Activated CD4-positive, CD25-positive, alpha-beta regulatory T cell (primary cell): ENCODE measurements at regions not wholly inside any gene's neighbourhood (a gene's known extent, or its start where the extent isn't known, plus 50 kb on each side); places are given as distances from the start of the nearest gene placed in this dataset.

Experiments used
- DNase-seq, 4 experiments: peaks; one replicate each; lab custom pipeline; 2025; lab: John Stamatoyannopoulos, UW

- no peak for DNase-seq
Measured at GRCh38 chr6:137434640-137435039, 59.6 kb downstream of the OLIG3 start.

DNA sequence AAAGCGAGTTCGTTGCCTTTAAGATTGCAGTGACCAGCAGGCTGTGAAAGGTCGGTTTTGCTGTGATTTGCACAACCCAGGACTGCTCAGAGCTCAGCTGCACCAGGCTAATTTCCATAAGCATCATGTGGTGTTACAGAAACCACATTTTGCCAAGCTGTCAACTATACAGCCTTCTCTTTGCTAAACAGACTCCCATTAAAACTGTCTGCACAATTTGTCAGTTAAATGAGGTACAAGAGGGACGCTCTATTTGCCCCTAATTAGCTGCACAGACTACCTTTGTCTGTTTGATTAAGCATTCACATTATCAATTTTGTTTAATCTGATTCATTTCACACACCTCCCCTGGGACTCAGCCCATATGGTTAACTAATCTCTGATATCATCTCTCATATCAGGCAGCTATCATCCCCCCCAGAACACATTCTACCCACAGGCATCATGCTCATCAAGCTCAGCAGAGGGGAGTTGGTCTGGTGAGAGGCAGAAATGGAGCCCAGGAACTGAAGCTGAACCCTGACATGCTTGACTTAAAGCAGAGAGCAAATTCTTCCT is 62.1 kb downstream of the OLIG3 start:
- DNase-seq: no peak

- DNase-seq: no peak
Measured at GRCh38 chr6:137430954-137431353, 63.2 kb downstream of the OLIG3 start.

- no peak for DNase-seq
Measured at GRCh38 chr6:137427656-137428290, 66.4 kb downstream of the OLIG3 start.

DNA sequence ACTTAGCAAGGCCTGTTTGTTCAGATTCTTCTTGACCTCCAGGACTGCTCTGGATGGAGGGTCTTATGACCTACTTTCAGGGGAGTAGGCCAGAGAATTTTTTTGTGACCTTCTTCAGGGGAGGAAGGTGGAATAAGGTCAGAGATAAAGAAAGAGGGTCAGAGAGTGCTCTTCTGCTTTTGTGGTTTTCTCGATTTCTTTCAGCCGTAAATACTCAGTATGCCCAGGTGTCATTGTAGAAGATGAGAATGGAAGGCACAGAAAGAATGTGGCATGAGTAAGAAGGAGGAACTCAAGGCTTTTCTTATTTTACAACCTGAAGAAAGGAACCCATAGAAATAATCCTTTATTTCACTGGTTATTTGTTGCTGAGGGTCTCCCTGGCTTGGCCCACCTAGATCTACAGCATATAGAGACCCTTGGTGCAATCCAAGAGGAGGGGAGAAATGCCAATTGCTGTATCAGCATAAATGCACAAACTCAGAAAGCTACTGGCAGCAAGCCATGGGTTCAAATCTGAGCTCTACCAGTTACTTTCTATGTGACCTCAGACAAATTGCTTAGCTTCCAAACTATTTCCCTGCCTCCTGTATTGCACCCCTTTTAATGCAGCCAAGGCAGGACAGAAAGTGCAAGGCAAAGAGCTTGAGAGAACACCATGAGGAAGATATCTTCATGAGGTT is 68.0 kb downstream of the OLIG3 start:
- DNase-seq: no peak

DNA sequence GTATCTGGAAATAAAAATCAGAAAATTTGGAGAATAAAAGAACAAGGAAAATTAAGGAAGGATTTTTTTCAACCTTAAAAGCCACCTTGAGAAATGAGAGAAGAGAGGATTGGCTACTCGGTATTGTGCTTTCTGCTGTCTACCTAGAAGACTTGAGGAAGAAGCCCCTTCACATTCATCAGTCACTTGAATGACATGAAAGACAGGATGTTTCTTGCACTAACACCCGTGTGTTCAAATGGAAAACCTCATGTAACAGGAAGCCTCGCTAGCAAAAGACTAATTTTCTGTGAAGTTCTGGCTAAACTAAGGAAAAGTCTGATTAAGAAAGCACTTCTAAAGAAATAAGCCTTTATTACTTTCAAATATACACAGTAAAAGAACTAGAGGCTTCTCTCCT is 69.9 kb downstream of the OLIG3 start:
- no peak for DNase-seq

GRCh38 chr6:137423451-137424168 is 70.6 kb downstream of the OLIG3 start:
- no peak for DNase-seq

DNA sequence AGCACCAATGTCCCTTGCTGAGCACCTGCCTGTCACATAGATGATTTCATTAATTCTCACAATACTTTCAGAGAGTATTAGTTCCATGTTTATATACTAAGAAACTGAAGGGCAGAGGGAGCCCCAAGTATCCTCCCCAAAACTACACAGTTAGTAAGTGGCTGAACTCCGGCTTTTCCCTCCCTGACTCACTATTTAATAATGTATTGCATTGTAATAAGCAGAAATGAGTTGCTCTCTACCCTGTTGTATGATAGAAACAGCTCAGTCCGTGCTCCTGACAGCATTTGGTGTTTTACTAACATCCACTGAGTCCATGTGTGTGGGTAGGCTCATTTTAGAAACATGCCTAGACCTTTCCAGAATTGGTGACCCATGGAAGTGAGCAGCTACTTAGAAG is 76.8 kb downstream of the OLIG3 start:
- DNase-seq: no peak

DNA sequence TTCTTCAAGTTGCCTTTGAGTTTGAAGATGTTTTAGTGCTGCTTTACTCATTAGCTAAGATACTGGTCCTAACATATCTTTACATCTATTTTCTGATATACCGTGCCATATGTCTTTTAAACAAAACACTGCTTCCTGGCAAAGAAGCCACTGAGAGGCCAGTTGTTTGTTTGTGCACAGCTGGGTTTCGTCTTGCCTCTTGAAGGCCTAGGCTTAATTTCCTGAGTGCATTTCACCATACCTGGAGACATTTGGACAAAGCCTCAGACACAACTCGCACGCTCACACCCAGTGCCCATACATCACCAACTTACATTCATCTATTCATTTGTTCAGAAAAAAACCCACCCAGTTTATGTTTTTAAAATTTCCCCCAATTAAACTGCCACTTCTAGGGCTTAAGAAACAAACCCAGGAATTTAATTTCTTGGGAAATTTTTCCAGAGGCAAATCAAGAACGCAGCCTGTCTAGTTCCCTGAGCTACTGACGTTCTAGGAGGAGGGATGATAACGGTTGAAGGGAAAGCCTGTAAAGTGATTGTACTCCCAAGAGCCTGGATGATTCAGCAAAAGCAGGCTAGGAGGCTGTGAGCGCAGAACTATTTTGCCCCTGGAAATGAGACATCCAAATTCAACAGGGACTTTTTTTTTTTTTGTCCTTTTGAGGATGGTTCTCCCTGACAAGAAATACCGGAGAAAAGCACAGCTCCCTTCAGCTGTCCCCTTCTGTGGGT is 77.7 kb downstream of the OLIG3 start:
- DNase-seq: no peak

DNA sequence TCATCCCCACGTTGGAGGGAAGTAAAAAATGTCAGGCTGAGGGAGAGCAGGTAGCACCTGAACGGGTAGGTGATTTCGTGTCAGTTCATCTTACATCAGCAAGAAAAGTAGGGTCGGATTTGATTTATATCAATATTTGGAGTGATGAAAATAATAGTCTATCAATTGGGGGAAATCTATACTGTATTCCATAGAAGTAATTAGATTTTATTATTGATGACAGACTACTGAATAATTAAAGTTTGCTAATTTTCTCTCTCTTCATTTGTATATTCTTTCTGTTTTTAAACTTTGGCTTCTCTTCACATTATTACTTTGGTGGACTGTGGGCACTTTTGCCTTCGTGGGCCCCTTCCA is 78.4 kb downstream of the OLIG3 start:
- DNase-seq: no peak

DNA sequence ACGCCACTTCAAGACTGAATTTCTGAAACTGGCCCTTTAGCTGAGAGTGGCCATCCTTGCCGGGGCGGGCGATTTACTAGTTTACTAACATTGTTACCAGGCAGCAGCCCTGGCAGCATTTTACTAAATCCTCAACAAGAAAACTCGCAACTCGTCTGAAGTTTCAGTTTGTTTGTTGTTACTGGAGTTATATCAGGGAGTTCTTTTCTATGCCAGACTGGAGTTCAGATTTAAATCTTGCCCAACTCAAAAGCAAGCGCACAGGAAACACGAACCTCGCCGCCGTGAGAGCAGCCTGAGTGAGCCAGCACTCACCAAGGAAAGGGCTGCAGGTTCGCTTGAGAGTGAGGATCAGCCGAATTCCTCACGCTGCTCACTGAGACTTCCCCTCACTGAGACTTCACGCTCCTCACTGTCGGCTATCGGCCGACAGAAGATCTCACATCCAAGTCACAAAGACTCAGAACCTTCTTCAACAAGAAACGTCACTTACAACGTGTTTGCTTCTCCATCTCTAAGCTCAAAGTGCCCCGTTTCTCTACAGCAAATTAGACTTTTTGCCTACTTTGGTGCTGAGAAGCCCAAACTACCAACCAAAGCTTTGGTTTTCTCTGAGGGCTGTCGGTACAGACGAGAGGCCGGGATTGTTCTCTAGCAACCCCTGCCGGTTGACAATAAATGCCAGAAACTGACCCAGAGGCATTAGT is 78.9 kb downstream of the OLIG3 start:
- peak; percentile 7 to 26 (median 16) for DNase-seq

DNA sequence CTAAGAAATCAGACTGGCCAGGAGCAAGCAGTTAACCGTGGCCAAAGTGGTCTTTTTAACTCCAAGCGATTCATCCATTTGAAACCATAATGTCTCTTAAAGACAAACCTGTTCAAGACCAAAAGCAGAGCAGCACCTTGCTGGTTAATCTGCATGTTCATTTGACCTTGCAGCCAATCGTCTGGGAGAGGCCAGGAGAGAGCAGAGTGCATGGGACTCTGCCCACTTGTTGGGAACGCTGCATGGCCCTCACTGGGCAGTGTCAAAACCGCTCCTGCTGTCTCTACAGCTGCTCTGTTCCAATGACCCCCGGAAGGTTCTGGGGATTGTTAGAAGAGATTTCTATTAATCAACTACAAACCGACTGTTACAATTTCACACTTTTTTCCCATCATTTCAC is 79.6 kb downstream of the OLIG3 start:
- no peak for DNase-seq

GRCh38 chr6:137413482-137413881 is 80.7 kb downstream of the OLIG3 start:
- DNase-seq: no peak

DNA sequence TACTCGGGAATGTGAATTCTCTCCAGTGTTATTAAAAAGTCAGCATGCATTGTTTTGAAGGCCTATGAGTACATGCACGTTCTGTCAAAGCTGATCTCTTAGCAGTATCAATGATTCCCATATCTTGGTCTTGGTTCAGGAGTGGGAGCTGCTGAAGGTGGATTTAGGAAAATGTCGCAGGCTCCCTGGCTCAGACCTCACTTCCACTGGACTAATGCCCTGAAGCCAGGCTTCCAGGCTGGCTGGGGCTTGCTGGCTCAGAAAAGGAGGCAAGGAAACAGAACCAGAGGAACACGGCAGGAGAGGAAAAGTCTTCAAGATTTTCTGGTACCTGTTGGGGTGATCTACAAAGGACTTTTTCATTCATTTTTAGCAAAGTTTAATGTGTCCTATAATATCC is 81.6 kb downstream of the OLIG3 start:
- DNase-seq: no peak

DNA sequence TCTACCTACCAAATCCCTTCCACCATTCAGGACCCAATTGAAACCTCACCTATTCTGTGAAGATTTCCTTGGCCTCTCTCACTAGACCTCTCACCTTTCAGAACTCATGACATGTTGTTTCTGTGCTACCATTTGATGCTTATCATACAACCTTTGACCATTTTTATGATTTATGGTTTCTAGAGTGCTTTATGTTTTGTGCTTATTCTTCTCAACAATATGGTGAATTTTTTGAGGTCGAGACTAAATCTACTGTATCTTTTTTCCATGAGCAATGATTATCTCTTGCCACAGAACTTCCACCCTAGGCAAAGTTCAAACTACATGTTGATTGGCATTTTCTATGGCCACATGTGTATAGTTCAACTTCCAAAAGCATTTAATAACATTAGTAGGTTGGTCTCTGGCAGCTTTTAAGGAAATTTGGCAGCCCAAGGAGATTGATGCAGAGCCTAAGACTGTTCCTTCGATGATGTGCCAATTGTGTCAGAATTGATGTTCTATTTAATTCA is 84.9 kb downstream of the OLIG3 start:
- DNase-seq: no peak

GRCh38 chr6:137407816-137408215 is 86.4 kb downstream of the OLIG3 start:
- no peak for DNase-seq

DNA sequence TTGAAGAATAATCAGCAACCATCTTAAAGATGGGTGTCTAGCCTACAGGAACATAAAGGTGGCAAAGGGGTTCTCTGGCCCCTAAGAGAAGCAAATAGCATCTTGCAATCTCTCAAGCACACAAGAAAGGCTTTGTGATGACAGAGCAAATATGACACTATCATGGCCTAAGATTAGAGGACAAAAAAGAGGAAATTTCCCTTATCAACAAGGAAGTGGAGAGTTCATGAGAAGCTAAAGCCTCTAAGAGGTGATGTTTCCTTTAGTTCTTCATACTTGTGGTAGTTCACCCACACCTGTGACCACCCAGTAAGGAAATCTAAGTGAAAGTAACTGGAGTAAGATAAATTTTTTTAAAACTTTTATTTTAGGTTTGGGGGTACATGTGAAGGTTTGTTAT is 88.4 kb downstream of the OLIG3 start:
- DNase-seq: no peak

GRCh38 chr6:137403855-137404254 is 90.3 kb downstream of the OLIG3 start:
- no peak for DNase-seq

- DNase-seq: no peak
Measured at GRCh38 chr6:137403443-137403842, 90.8 kb downstream of the OLIG3 start.

GRCh38 chr6:137402143-137402680 is 92.0 kb downstream of the OLIG3 start:
- DNase-seq: no peak

GRCh38 chr6:137401088-137401487 is 93.1 kb downstream of the OLIG3 start:
- DNase-seq: no peak
